DOHH2 (cell line): ENCODE measurements at regions not wholly inside any gene's neighbourhood (a gene's known extent, or its start where the extent isn't known, plus 50 kb on each side); places are given as distances from the start of the nearest gene placed in this dataset.

Source experiments
- CTCF ChIP-seq: fragments of 200-600 bp; sonication (generic); IDR thresholded peaks from one replicate; pipeline ENCODE4 v1.5.1; 2014; ENCODE audit warnings: antibody characterized with exemption, mild to moderate bottlenecking, low read depth, low read length; ENCODE audit not compliant: poor library complexity, severe bottlenecking
- EZH2phosphoT487 ChIP-seq: fragments of 200-600 bp; sonication (generic); IDR thresholded peaks from 2 replicates; pipeline ENCODE4 v1.6.1; 2017; ENCODE audit warnings: borderline replicate concordance, mild to moderate bottlenecking, antibody characterized with exemption, low read length, moderate library complexity, mixed read lengths

- TF ChIP-seq CTCF (no peak), EZH2phosphoT487 (no peak)
Observed at GRCh38 chr3:64825404-64826120, 137.8 kb upstream of the ADAMTS9 start.
